ENCODE measurements at regions not wholly inside any gene's neighbourhood (a gene's known extent, or its start where the extent isn't known, plus 50 kb on each side); places are given as distances from the start of the nearest gene placed in this dataset.

DNA sequence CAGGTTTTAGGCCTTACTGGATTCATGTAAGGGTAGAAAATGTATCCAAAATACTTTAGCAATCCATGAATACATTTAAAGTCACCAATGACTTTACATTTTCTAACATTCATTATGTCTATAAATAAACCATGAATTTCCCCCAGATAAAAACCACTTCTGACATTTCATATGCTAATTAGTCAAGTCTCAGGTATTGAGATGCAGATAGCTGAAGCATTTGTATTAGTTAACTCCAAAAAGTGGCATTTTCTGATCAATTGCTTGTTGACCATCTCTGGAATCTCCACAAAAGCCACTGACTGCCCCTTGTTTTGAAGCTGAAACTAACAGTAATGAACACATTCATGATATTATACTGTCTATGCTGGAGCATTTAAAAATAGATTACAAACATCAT is 68.4 kb upstream of the RAP2B start:
- Histone ChIP-seq H2AFZ (ENCODE audit: low read depth, low read length) (no peak overlapping the region), H3K4me3 (ENCODE audit: low read length) (no peak overlapping the region), H4K20me1 (ENCODE audit: insufficient read depth) (no peaks in the 10 kb centered on the region), H3F3A (ENCODE audit: insufficient read depth, low read length, poor library complexity, severe bottlenecking) (no peaks in the 10 kb centered on the region), H3K9ac (ENCODE audit: low read length) (no peak overlapping the region), H3K4me2 (ENCODE audit: low read length) (no peak overlapping the region), H3K9me2 (ENCODE audit: insufficient read depth, low read length) (no peaks in the 10 kb centered on the region), H3K36me3 (ENCODE audit: insufficient read depth, low read length) (no peaks in the 10 kb centered on the region), H3K79me2 (replicated peaks; ENCODE audit: insufficient read depth, low read length) (no peaks in the 10 kb centered on the region), H3K27me3 (ENCODE audit: insufficient read depth, low read depth, low read length) (no peaks in the 10 kb centered on the region), H3K27ac (ENCODE audit: low read length) (no peak overlapping the region), H3K9me3 (ENCODE audit: low read length) (no peaks in the 10 kb centered on the region)
- TF ChIP-seq TAF1 (IDR thresholded peaks at IDR 0.05; ENCODE audit: low read depth) (no peak), POLR2AphosphoS5 (IDR thresholded peaks at IDR 0.05) (no peak), SMC3 (conservative IDR thresholded peaks at IDR 0.05; ENCODE audit: poor library complexity) (no peak), EZH2 (IDR thresholded peaks at IDR 0.05; ENCODE audit: borderline replicate concordance, insufficient read depth, low read length, poor library complexity, severe bottlenecking) (no peak), MXI1 (conservative IDR thresholded peaks at IDR 0.05; ENCODE audit: poor library complexity, severe bottlenecking) (no peak), RAD21 (conservative IDR thresholded peaks at IDR 0.05) (no peak), EP300 (conservative IDR thresholded peaks at IDR 0.05; ENCODE audit: poor library complexity, severe bottlenecking) (no peak)
- TF ChIP-seq, protein P1, sequence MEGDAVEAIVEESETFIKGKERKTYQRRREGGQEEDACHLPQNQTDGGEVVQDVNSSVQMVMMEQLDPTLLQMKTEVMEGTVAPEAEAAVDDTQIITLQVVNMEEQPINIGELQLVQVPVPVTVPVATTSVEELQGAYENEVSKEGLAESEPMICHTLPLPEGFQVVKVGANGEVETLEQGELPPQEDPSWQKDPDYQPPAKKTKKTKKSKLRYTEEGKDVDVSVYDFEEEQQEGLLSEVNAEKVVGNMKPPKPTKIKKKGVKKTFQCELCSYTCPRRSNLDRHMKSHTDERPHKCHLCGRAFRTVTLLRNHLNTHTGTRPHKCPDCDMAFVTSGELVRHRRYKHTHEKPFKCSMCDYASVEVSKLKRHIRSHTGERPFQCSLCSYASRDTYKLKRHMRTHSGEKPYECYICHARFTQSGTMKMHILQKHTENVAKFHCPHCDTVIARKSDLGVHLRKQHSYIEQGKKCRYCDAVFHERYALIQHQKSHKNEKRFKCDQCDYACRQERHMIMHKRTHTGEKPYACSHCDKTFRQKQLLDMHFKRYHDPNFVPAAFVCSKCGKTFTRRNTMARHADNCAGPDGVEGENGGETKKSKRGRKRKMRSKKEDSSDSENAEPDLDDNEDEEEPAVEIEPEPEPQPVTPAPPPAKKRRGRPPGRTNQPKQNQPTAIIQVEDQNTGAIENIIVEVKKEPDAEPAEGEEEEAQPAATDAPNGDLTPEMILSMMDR (IDR thresholded peaks at IDR 0.05; ENCODE audit: poor library complexity, severe bottlenecking): no peak
- TF ChIP-seq, protein P2, sequence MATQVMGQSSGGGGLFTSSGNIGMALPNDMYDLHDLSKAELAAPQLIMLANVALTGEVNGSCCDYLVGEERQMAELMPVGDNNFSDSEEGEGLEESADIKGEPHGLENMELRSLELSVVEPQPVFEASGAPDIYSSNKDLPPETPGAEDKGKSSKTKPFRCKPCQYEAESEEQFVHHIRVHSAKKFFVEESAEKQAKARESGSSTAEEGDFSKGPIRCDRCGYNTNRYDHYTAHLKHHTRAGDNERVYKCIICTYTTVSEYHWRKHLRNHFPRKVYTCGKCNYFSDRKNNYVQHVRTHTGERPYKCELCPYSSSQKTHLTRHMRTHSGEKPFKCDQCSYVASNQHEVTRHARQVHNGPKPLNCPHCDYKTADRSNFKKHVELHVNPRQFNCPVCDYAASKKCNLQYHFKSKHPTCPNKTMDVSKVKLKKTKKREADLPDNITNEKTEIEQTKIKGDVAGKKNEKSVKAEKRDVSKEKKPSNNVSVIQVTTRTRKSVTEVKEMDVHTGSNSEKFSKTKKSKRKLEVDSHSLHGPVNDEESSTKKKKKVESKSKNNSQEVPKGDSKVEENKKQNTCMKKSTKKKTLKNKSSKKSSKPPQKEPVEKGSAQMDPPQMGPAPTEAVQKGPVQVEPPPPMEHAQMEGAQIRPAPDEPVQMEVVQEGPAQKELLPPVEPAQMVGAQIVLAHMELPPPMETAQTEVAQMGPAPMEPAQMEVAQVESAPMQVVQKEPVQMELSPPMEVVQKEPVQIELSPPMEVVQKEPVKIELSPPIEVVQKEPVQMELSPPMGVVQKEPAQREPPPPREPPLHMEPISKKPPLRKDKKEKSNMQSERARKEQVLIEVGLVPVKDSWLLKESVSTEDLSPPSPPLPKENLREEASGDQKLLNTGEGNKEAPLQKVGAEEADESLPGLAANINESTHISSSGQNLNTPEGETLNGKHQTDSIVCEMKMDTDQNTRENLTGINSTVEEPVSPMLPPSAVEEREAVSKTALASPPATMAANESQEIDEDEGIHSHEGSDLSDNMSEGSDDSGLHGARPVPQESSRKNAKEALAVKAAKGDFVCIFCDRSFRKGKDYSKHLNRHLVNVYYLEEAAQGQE (IDR thresholded peaks at IDR 0.05; ENCODE audit: borderline replicate concordance): no peak

DNA sequence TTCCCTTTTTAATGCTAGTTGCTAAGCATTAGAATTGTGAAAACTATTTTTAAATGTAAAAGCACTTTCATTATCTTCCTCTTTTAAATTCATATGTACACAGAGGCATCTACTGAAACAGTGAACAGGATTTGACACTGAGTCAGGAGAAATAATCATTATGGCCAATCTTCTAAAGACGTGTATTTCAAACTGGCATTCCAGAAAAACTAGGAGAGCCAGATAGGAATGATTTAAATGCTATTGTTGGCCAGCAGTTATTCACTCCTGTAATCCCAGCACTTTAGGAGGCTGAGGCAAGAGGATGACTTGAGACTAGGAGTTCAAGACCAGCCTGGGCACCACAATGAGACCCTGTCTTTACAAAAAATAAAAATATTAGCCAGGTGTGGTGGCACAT is 67.6 kb upstream of the RAP2B start:
- H2AFZ ChIP-seq (ENCODE audit: low read depth, low read length): no peak overlapping the region
- no peaks in the 10 kb centered on the region for H3F3A ChIP-seq (ENCODE audit: insufficient read depth, low read length, poor library complexity, severe bottlenecking)
- H3K36me3 ChIP-seq (ENCODE audit: insufficient read depth, low read length): no peaks in the 10 kb centered on the region
- H3K9me3 ChIP-seq (ENCODE audit: low read length): no peaks in the 10 kb centered on the region
- no peaks in the 10 kb centered on the region for H4K20me1 ChIP-seq (ENCODE audit: insufficient read depth)
- H3K27ac ChIP-seq (ENCODE audit: low read length): no peak overlapping the region
- H3K4me3 ChIP-seq (ENCODE audit: low read length): no peak overlapping the region
- H3K27me3 ChIP-seq (ENCODE audit: insufficient read depth, low read depth, low read length): no peaks in the 10 kb centered on the region
- no peak overlapping the region for H3K4me2 ChIP-seq (ENCODE audit: low read length)
- H3K9ac ChIP-seq (ENCODE audit: low read length): no peak overlapping the region
- no peaks in the 10 kb centered on the region for H3K9me2 ChIP-seq (ENCODE audit: insufficient read depth, low read length)
- no peaks in the 10 kb centered on the region for H3K79me2 ChIP-seq (replicated peaks; ENCODE audit: insufficient read depth, low read length)
- TF ChIP-seq MXI1 (conservative IDR thresholded peaks at IDR 0.05; ENCODE audit: poor library complexity, severe bottlenecking): no peak
- no peak for TF ChIP-seq TAF1 (IDR thresholded peaks at IDR 0.05; ENCODE audit: low read depth)
- TF ChIP-seq, protein P2 (IDR thresholded peaks at IDR 0.05; ENCODE audit: borderline replicate concordance): no peak
- TF ChIP-seq, protein P1 (IDR thresholded peaks at IDR 0.05; ENCODE audit: poor library complexity, severe bottlenecking): no peak
- TF ChIP-seq POLR2AphosphoS5 (IDR thresholded peaks at IDR 0.05): no peak
- TF ChIP-seq RAD21 (conservative IDR thresholded peaks at IDR 0.05): no peak
- TF ChIP-seq SMC3 (conservative IDR thresholded peaks at IDR 0.05; ENCODE audit: poor library complexity): no peak
- no peak for TF ChIP-seq EP300 (conservative IDR thresholded peaks at IDR 0.05; ENCODE audit: poor library complexity, severe bottlenecking)
- TF ChIP-seq EZH2 (IDR thresholded peaks at IDR 0.05; ENCODE audit: borderline replicate concordance, insufficient read depth, low read length, poor library complexity, severe bottlenecking): no peak
